ENCODE measurements at regions not wholly inside any gene's neighbourhood (a gene's known extent, or its start where the extent isn't known, plus 50 kb on each side); places are given as distances from the start of the nearest gene placed in this dataset.
A peak's percentile ranks its signal among the peaks of the same experiment; 100 is the strongest.

GRCh38 chr12:102595315-102595714 is 115.0 kb upstream of the IGF1 start:
- ATAC-seq: no peak
- no peak overlapping the region for H3K27ac ChIP-seq

GRCh38 chr12:102593134-102593533 is 112.8 kb upstream of the IGF1 start:
- intact Hi-C loops (cut with DNase I): no loop called here
- Histone ChIP-seq H3K27me3 (no peaks in the 10 kb centered on the region), H3K27ac (no peak overlapping the region), H3K4me3 (no peak overlapping the region), H3K9me3 (no peaks in the 10 kb centered on the region), H3K36me3 (no peaks in the 10 kb centered on the region), H3K4me1 (no peaks in the 10 kb centered on the region)
- ATAC-seq (no peak), DNase-seq (no peak)
- no peak for TF ChIP-seq CTCF (IDR thresholded peaks at IDR 0.05)

More at GRCh38 chr12:102595315-102595714, 115.0 kb upstream of the IGF1 start:
- Histone ChIP-seq H3K9me3 (no peaks in the 10 kb centered on the region), H3K36me3 (no peaks in the 10 kb centered on the region), H3K27me3 (no peaks in the 10 kb centered on the region), H3K4me3 (no peak overlapping the region), H3K4me1 (no peaks in the 10 kb centered on the region)
- peak in 1 of 4 donors; percentile 51 for DNase-seq
- intact Hi-C loops (cut with DNase I): no loop called here
- no peak for TF ChIP-seq CTCF (IDR thresholded peaks at IDR 0.05)

GRCh38 chr12:102592134-102592533 is 111.8 kb upstream of the IGF1 start:
- no peaks in the 10 kb centered on the region for H3K4me1 ChIP-seq
- no peak for ATAC-seq
- no peaks in the 10 kb centered on the region for H3K36me3 ChIP-seq
- TF ChIP-seq CTCF (IDR thresholded peaks at IDR 0.05): no peak
- no peaks in the 10 kb centered on the region for H3K27me3 ChIP-seq
- no peak overlapping the region for H3K4me3 ChIP-seq
- H3K27ac ChIP-seq: no peak overlapping the region
- no peaks in the 10 kb centered on the region for H3K9me3 ChIP-seq
- intact Hi-C loops (cut with DNase I): no loop called here
- DNase-seq: no peak

GRCh38 chr12:102573237-102573636 is 92.9 kb upstream of the IGF1 start:
- H3K4me1 ChIP-seq: no peaks in the 10 kb centered on the region
- no peak overlapping the region for H3K4me3 ChIP-seq
- no peak for ATAC-seq
- no peaks in the 10 kb centered on the region for H3K9me3 ChIP-seq
- intact Hi-C loops (cut with DNase I): no loop called here
- H3K27me3 ChIP-seq: no peaks in the 10 kb centered on the region
- H3K27ac ChIP-seq: no peak overlapping the region
- DNase-seq: no peak
- no peaks in the 10 kb centered on the region for H3K36me3 ChIP-seq
- no peak for TF ChIP-seq CTCF (IDR thresholded peaks at IDR 0.05)

- H3K36me3 ChIP-seq: no peaks in the 10 kb centered on the region
- DNase-seq (no peak), ATAC-seq (no peak)
- no peaks in the 10 kb centered on the region for H3K9me3 ChIP-seq
- H3K4me3 ChIP-seq: no peak overlapping the region
- no peak overlapping the region for H3K27ac ChIP-seq
- intact Hi-C loops (cut with DNase I): no loop called here
- no peak for TF ChIP-seq CTCF (IDR thresholded peaks at IDR 0.05)
- H3K27me3 ChIP-seq: no peaks in the 10 kb centered on the region
- no peaks in the 10 kb centered on the region for H3K4me1 ChIP-seq
These were observed 91.5 kb upstream of the IGF1 start for GRCh38 chr12:102571889-102572288.

All from left lung (tissue), 4 donors.